Forelimb muscle (tissue), 1 donor: ENCODE measurements at regions not wholly inside any gene's neighbourhood (a gene's known extent, or its start where the extent isn't known, plus 50 kb on each side); places are given as distances from the start of the nearest gene placed in this dataset.

Source experiments
- DNase-seq: peaks from one replicate; pipeline ENCODE4 v3.0.0-alpha.2; 2013; ENCODE audit warnings: low read depth

DNA sequence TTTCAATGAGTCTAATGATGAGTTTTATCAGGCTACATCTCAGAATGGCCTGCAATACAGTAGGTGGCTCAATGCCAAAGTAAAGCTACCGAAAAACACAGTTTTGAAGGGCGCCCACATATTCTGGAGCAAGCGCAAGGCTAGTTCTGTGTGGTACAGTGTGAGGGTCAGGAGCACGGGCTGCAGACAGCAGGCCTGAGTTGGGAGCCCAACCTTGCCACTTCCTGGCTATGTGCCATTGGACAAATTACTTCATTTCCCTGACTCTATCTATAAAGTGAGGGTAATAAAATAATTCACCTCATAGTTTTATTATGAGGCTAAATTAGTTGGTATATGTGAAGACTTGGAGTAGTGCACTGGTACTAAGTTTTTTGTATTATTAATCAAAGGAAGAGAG, 150.7 kb downstream of the OPN5 start:
- no peak for DNase-seq

DNA sequence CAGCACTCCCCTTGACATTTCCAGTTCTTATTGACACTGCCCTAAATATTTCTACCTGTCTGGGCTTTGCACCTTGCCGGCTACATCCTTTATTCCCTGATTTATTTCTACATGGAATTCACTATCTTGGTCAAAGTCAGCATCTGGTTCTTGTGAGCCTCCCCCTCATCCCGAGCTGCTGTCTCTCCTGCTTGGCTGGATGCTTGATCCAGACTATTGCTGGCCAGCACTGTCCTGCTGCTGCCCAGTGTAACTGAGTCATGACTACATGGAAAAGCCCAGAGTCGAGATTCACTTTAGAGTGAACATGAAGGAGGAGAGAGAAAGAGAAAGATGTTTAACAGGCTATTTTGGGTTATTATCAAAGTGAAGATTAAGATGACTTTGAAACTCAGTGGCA, 142.2 kb downstream of the OPN5 start:
- no peak for DNase-seq

DNA sequence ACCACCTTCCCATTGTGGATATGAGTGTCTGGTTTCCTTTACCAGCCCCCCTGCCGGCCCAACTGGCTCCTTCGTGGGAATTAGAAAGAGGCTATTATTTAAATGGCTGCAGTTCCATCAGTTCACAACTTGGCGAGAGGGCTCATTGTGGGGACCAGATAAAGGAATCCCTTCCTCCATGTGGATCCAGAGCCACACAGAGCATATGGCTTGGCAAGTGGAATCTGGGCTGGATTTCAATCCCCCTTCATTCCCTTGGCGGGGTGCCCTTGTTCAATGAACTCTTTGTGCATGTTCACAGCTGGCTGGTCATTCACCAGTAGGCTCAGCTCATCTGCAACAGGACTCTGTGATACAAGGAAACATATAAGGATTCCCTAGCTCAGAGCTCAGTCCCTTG, 140.6 kb downstream of the OPN5 start:
- DNase-seq: peak; percentile 5

DNA sequence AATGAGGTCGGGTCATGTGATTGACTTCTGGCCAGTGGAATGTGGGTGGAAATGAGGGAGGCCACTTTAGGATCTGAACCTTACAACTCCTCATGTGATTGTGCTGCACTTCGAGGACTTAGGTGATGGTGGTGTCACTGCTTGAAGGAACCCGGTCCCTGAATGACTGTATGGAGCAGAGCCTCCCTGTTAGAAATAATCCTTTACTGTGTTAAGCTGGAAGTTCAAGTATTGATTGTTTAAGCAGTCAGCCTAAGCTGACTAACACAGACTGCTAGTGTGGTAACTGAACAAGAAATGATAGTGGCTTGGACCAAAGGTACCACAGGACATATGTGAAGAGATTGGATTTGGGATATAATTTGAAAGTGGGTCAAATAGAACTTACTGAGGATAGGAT, 138.0 kb downstream of the OPN5 start:
- DNase-seq: no peak

DNA sequence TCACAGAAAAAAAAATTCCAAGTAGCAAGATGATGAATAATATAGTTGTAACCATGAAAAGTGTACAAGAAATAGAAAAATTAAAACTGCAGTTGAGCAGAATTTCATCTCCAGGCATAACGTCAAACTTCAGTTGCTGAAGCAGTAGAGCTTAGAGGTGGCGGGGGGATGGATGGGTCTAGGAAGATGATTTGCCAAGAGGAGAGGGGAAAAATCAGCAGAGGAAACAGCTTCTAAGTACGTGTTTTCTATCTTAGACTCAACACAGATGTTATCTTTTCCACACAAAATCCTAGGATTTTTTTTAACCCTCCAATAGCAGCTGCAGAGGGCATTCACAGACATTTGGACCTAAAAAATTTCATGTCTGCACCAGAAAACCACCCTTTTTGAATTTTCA, 136.0 kb downstream of the OPN5 start:
- no peak for DNase-seq

DNA sequence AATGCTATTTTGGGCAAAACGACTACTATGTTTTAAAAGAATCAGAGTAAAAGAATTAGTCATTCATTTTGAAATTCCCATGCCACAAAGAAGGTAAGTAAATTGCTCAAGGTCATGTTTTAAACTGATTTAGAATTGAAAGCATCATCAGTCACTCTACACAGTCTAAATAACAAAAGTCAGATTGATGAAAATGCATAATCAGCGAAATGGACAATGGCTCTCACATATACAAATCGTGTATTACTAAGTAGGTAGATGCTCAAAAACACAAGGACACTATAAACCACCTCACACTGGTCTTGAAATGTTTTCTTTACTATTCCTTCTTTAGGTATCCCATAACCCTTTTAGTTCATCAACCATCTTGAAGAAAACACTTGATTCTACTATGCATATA, 135.4 kb downstream of the OPN5 start:
- no peak for DNase-seq

DNA sequence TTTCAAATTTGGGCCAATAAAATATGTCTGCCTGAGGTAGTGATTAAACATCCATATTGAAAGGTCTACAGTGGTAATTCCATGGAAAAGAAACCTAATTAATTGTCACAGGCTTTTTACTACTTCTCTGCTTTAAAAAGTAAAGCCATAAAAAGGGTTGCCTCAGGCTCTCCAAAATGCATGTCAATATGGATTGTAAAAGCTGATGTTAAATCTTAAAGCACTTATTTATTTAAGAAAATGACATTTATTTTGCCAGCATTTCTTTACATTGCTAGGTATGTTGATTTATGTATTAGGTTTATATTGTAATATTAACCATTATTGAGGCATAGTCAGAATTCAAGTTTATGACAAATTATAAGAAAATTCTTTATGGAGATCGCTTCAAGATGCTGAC, 133.2 kb downstream of the OPN5 start:
- DNase-seq: no peak

DNA sequence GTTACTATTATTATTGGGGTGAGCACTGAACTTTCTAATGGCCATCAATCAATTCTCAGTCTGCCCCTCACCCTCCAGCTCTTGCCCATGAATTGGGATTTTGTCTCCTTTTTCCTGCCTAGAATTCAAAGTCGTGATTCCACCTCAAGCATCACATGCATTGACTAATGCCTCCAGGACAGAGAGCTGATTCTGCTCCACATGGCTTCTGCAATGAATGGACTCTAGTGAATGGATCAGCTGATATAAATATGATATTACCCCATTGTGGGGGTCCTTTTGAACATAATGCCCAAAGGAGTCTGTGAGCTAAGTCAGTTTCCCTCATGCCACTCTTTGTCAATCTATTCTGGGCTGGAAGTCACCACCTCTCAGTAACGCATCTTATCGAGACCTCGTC, 126.4 kb downstream of the OPN5 start:
- no peak for DNase-seq

DNA sequence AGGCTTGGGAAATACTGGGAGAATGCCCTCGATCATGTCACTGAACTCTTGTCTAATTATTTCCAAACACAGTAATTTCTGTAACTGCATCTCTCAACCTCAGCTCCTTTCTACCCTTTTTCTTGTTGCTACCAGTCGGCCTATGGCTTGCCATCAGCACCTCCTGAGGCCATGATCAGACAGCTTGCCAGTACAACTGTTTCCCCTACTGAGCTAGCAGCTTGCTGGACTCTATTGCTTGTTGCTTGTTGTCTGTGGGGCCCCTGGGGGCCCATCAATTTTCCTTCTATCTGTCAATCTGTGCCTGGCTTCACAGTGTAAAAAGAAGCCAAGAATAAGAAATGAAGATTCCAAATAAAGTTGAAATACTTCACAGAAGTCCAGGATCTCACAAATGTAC, 123.9 kb downstream of the OPN5 start:
- DNase-seq: no peak

DNA sequence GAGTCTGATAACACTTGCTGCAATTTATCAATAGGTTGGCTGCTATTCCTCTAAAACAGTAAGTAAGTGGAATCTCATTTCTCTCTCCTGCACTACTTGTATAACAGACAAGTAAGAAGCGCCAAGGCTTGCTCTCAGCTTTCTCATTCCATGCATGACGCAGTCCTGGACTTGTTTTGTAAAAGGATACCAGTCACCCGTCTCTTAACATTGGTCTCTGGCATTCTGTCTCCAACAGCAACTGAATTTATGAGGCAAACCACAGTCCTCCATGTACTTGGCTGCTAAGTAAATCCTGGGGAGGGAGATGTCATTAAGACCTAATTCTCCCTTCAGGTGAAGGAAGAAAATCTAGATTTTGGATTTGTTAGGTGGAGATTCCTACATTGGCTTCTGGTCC, 115.4 kb downstream of the OPN5 start:
- DNase-seq: no peak

DNA sequence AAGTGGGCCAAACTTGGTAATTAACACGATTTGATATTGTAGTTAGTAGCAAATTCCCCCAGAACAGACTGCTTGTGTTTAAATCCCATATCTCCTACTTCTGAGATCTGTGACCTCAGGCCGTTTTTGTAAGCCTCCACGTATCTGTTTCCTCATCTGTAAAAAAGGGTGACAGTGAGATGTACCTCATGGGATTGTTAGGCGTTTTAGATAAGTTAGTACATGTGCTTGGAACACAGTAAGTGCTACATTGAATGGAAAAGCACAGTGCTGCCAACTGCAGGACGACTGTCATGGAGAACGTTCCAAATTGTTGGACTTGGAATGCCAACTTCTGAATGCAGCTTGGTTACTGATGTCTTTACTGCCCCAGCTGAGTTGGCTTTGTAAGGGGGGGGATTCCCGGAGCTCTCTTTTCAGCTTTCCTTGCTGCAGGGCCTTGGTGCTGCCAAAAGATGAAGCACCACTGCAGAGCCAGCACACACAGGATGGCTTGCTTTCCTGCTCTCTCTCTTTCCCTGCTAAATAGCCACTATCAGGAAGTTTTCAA, 108.6 kb downstream of the OPN5 start:
- no peak for DNase-seq

DNA sequence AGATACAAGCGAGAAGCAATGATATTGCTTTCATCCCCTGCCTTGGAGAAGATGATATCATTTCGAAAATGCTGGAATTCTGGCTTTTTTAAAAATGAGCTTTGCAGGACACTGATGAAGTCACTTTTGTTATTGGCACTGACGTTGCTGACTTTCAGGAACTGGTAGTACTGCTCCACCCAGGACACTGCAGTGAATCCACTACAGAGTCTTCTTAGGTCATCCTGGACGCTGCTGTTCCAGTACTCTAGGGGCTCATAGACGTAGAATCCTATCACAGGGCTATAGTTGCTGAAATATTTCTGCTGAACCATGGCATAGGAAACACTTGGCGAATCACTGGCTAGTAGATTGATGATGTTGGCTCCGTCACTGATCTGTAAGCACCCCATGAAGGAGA, 97.2 kb downstream of the OPN5 start:
- DNase-seq: no peak
